T-helper 17 cell (primary cell): ENCODE measurements at regions not wholly inside any gene's neighbourhood (a gene's known extent, or its start where the extent isn't known, plus 50 kb on each side); places are given as distances from the start of the nearest gene placed in this dataset.

Experiments used
- ATAC-seq: fragments of 150-1000 bp; cut with Tn5 transposase; 2 replicates; pipeline ENCODE4 v1.10.0; 2021; ENCODE audit warnings: mild to moderate bottlenecking, moderate library complexity
- DNase-seq, 3 donors: peaks; one replicate each; pipeline versions ENCODE4 v3.0.0 to v3.0.0-alpha.2; 2020 to 2021
- H3K9me3 ChIP-seq: one replicate; pipeline ENCODE4 v1.7.0; 2013; ENCODE audit warnings: low read length, mild to moderate bottlenecking; ENCODE audit not compliant: control insufficient read depth, poor library complexity, severe bottlenecking
- H3K27ac Mint-ChIP-seq: one replicate; pipeline ENCODE4 v1.8.0; 2022; ENCODE audit warnings: mild to moderate bottlenecking, moderate library complexity, mixed read lengths
- H3K27me3 Mint-ChIP-seq: one replicate; pipeline ENCODE4 v1.8.0; 2022; ENCODE audit warnings: mixed read lengths
- H3K36me3 Mint-ChIP-seq: one replicate; pipeline ENCODE4 v1.8.0; 2022; ENCODE audit warnings: low read depth, mixed read lengths
- H3K4me1 Mint-ChIP-seq: one replicate; pipeline ENCODE4 v1.8.0; 2022; ENCODE audit warnings: mild to moderate bottlenecking, mixed read lengths
- H3K4me3 Mint-ChIP-seq: one replicate; pipeline ENCODE4 v1.8.0; 2022; ENCODE audit warnings: mild to moderate bottlenecking, moderate library complexity, mixed read lengths

DNA sequence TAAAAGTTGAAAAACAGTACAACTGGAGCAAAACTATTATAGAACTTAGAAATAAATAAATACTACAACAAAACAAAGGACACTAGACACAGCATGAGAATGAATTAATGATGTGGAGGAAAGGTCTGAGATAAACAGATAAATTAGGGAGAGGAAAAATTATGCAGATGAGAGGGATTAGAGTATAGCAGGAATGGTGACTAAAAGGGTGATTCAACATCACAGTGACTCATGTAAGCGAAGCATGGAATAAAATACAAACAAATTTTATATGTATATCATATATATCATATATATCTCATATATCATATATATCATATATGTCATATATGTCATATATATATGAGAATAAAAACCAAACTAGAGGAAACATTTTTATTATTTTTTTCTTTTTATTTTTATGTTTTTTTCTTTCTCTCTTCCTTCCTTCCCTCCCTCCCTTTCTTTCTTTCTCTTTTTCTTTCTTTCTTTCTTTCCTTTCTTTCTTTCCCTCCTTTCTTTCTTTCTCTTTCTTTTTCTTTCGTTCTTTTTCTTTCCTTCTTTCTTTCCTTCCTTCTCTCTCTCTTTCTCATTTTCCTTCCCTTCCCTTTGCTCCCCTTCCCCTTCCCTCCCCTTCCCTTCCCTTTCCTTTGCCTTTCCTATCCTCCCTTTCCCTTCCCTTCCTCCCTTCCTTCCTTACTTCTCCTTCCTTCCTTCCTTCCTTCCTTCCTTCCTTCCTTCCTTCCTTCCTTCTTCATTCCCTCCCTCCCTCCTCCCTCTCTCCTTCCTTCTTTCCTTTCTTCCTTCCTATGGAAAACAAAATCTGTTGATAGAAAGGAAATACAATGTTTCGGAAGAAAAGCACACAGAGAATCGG is 1014.6 kb downstream of the GRIK2 start:
- Mint-ChIP-seq H3K27ac (no peak overlapping the region), H3K4me3 (no peak overlapping the region), H3K27me3 (no peaks in the 10 kb centered on the region), H3K36me3 (no peaks in the 10 kb centered on the region), H3K4me1 (no peaks in the 10 kb centered on the region)
- no peak for ATAC-seq
- no peak for DNase-seq
- no peaks in the 10 kb centered on the region for H3K9me3 ChIP-seq

GRCh38 chr6:102405860-102406259 is 1012.4 kb downstream of the GRIK2 start:
- no peaks in the 10 kb centered on the region for H3K9me3 ChIP-seq
- Mint-ChIP-seq H3K4me1 (no peaks in the 10 kb centered on the region), H3K27me3 (no peaks in the 10 kb centered on the region), H3K27ac (no peak overlapping the region), H3K4me3 (no peak overlapping the region), H3K36me3 (no peaks in the 10 kb centered on the region)
- DNase-seq (no peak), ATAC-seq (no peak)

- DNase-seq: no peak
- Mint-ChIP-seq H3K4me1 (no peaks in the 10 kb centered on the region), H3K36me3 (no peaks in the 10 kb centered on the region), H3K27ac (no peak overlapping the region), H3K27me3 (no peaks in the 10 kb centered on the region), H3K4me3 (no peak overlapping the region)
- H3K9me3 ChIP-seq: no peaks in the 10 kb centered on the region
- ATAC-seq: no peak
These were observed 1009.3 kb downstream of the GRIK2 start for GRCh38 chr6:102402635-102403329.

DNA sequence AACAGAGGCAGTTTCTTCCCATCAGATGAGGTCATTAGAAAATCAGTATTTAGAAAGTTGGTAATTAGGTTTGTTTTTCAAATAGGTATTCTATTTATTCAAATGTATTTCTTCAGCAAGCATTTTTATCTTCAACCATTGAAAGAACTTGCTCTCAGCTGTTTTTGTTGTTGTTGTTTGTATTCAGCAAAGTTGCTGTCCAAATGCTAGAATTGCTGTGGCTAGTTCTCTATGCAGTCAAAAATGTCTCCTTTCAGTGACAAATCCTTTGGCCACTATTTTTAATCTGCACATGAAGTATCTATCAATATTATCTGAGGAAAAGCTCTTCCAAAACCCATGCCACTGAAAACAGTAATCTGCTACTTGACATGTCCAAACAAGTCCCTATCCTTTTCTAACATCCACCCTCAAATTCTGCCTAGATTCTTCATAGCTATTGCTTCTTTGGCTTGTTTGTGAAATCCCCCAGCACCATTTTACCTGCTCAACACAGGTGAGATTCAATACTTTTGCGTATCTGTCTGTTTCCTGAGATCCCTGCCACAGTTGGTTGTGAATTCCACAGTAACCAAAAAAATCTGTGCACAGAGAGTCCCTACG is 1005.4 kb downstream of the GRIK2 start:
- Mint-ChIP-seq H3K4me3 (no peak overlapping the region), H3K36me3 (no peaks in the 10 kb centered on the region), H3K27ac (no peak overlapping the region), H3K4me1 (no peaks in the 10 kb centered on the region), H3K27me3 (no peaks in the 10 kb centered on the region)
- ATAC-seq: no peak
- H3K9me3 ChIP-seq: no peaks in the 10 kb centered on the region
- no peak for DNase-seq

- Mint-ChIP-seq H3K4me1 (no peaks in the 10 kb centered on the region), H3K27me3 (no peaks in the 10 kb centered on the region), H3K27ac (no peak overlapping the region), H3K36me3 (no peaks in the 10 kb centered on the region), H3K4me3 (no peak overlapping the region)
- H3K9me3 ChIP-seq: no peaks in the 10 kb centered on the region
- DNase-seq (no peak), ATAC-seq (no peak)
These were observed 997.0 kb downstream of the GRIK2 start for GRCh38 chr6:102390541-102390940.

DNA sequence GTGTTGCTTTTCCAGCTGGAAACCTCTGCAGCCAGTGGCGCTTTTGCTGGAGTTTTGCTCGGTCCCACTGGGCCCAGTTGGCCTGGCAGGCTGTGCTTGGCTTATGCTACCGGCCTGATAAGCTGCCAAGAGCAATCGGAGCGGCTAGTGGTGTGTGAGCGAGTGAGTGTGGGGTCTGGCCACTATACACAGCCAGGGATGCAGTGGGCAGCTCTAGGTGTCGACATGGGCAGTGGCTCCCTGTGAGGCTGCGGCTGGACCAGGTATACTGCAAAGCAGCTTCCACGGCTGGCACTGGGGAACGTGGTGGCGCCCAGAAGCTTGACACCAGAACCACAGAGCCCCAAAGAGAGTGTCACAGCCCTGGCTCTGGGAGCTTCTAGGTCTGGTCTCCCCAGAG is 996.5 kb downstream of the GRIK2 start:
- H3K27ac Mint-ChIP-seq: no peak overlapping the region
- H3K36me3 Mint-ChIP-seq: no peaks in the 10 kb centered on the region
- H3K4me1 Mint-ChIP-seq: no peaks in the 10 kb centered on the region
- no peaks in the 10 kb centered on the region for H3K9me3 ChIP-seq
- no peaks in the 10 kb centered on the region for H3K27me3 Mint-ChIP-seq
- no peak overlapping the region for H3K4me3 Mint-ChIP-seq
- ATAC-seq (no peak), DNase-seq (no peak)

DNA sequence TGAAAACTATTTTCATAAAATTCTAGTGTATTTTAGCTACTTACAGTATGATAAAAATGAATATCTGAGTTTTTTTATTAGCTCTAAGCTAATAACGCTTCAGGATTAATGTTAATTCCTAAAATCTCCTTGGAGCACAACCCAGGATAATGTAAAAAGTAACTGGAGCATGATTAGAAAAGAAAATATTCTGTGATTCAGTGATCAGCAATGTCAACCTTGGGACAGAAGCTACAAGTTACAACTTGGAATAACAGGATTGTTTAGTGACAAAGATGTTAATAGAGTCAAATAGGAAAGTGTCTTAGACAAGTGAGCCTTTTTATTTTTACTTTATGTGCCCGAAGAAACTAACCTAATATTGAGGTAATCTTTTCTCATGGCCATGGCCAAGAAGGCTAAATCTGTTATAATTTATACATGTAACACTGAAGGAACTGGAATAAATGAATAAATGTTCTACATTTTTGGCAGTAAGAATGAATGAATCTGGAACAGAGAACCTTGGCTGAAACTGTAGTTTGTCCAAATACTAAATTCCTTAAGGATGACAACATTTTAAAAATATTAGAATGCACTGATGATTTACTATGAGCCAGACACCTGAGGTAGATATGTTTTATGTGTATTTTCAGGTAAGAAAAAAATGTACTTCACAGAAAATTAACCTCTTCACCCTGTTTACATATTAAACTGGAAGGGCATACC is 994.0 kb downstream of the GRIK2 start:
- H3K27me3 Mint-ChIP-seq: no peaks in the 10 kb centered on the region
- H3K4me3 Mint-ChIP-seq: no peak overlapping the region
- no peak for ATAC-seq
- H3K27ac Mint-ChIP-seq: no peak overlapping the region
- H3K9me3 ChIP-seq: no peaks in the 10 kb centered on the region
- H3K4me1 Mint-ChIP-seq: no peaks in the 10 kb centered on the region
- DNase-seq: no peak
- H3K36me3 Mint-ChIP-seq: no peaks in the 10 kb centered on the region

DNA sequence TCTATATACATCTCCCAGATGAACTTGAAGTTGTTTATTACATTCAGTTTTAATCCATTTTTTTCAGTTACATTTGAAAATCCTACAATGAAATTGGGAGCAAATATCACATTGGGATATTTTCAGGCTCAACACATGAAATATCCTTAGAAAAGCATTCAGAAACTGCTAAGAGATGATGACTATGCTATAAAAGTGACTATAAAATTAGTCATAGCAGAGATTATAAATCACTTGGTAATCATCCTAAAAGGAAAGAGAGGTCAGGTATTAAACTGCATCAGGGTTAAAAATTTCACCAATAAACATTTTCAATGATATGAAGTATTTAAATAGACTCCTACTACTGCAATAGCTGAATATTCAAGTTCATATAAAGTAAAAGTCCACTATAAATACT is 987.7 kb downstream of the GRIK2 start:
- Mint-ChIP-seq H3K36me3 (no peaks in the 10 kb centered on the region), H3K27me3 (no peaks in the 10 kb centered on the region), H3K27ac (no peak overlapping the region), H3K4me1 (no peaks in the 10 kb centered on the region), H3K4me3 (no peak overlapping the region)
- ATAC-seq (no peak), DNase-seq (no peak)
- H3K9me3 ChIP-seq: no peaks in the 10 kb centered on the region

DNA sequence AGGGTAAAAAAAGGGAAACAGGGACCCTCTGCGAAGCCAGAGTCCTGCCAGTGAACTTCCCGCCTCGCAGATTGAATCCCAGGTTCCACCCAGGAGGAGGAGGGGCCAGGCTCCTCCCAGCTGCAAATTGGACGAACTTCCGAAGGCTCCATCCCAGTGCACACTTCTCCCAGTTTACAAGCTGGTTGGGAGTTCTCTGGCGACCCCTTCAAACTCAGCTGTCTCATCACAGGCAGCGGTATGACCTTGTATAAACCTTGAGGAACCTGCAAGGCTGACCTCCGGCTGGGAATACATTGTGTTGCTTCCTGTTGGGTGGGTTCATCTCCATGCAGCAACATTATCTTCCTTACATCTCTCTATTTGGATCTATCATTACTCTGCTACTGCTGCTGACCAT is 962.7 kb downstream of the GRIK2 start:
- DNase-seq (no peak), ATAC-seq (no peak)
- no peaks in the 10 kb centered on the region for H3K4me1 Mint-ChIP-seq
- H3K27me3 Mint-ChIP-seq: no peaks in the 10 kb centered on the region
- H3K36me3 Mint-ChIP-seq: no peaks in the 10 kb centered on the region
- H3K4me3 Mint-ChIP-seq: no peak overlapping the region
- H3K9me3 ChIP-seq: no peaks in the 10 kb centered on the region
- no peak overlapping the region for H3K27ac Mint-ChIP-seq

DNA sequence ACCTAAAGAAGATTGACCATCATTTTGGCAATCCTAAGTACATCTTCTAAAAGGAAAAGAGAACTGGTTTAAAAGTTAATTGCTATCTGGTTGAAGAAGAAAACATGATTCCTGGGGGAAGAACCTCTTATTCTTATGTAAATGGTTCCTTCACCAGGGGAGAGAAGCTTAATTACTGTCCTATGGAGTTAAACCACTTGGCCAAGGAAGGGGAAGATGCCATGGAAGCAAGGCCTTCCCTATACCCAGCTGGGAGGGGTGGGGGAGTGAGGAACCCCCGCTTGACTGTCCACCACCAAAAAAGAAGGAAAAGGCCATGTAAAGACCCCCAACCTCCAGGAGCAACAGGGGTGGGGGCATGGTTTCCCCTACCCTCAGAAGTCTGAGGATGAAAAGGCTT is 962.1 kb downstream of the GRIK2 start:
- DNase-seq (no peak), ATAC-seq (no peak)
- H3K4me3 Mint-ChIP-seq: no peak overlapping the region
- no peaks in the 10 kb centered on the region for H3K4me1 Mint-ChIP-seq
- no peaks in the 10 kb centered on the region for H3K9me3 ChIP-seq
- H3K27ac Mint-ChIP-seq: no peak overlapping the region
- H3K36me3 Mint-ChIP-seq: no peaks in the 10 kb centered on the region
- no peaks in the 10 kb centered on the region for H3K27me3 Mint-ChIP-seq

DNA sequence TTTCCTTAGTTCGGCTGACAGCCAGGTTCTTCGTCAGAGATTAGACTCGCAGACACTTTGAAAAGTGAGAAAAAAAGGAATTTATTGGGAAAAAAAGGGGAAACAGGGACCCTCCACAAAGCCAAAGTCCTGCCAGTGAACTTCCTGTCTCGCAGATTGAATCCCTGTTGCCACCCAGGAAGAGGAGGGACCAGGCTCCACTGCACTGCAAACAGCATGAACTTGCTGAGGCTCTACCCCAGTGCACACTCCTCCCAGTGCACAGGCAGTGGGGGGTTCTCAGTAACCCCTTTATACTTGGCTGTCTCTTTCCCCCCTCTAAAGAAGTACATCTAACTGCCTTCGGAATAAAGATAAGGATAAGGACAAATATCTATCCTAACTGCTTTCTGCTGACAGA is 959.0 kb downstream of the GRIK2 start:
- H3K4me1 Mint-ChIP-seq: no peaks in the 10 kb centered on the region

GRCh38 chr6:102344769-102345168 is 951.3 kb downstream of the GRIK2 start:
- H3K9me3 ChIP-seq: no peaks in the 10 kb centered on the region
- ATAC-seq (no peak), DNase-seq (no peak)
- Mint-ChIP-seq H3K4me3 (no peak overlapping the region), H3K27me3 (no peaks in the 10 kb centered on the region), H3K4me1 (no peaks in the 10 kb centered on the region), H3K27ac (no peak overlapping the region), H3K36me3 (no peaks in the 10 kb centered on the region)

More for the DNA sequence above, 959.0 kb downstream of the GRIK2 start:
- H3K27me3 Mint-ChIP-seq: no peaks in the 10 kb centered on the region
- H3K9me3 ChIP-seq: no peaks in the 10 kb centered on the region
- H3K4me3 Mint-ChIP-seq: no peak overlapping the region
- no peak overlapping the region for H3K27ac Mint-ChIP-seq
- H3K36me3 Mint-ChIP-seq: no peaks in the 10 kb centered on the region
- ATAC-seq (no peak), DNase-seq (no peak)

DNA sequence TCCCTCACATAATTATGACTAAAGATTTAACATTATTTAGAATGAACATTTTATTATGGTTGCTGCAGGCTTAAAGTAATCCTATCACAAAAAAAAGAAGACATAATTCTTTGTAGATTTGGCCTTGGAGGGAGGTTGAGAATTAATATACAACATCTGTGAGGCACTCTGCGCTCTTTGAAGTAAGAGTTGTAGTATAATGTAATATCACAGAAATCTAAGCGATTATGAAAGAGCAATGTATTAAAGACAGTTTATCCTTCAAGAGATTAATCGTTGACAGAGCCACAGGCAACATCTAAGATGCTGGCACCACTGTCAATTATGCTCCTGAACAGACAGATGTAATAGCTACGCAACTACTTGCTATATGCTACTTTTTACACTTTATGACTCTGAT is 946.8 kb downstream of the GRIK2 start:
- Mint-ChIP-seq H3K27me3 (no peaks in the 10 kb centered on the region), H3K4me1 (no peaks in the 10 kb centered on the region), H3K36me3 (no peaks in the 10 kb centered on the region), H3K27ac (no peak overlapping the region), H3K4me3 (no peak overlapping the region)
- no peaks in the 10 kb centered on the region for H3K9me3 ChIP-seq
- ATAC-seq: no peak
- no peak for DNase-seq
